T-helper 17 cell (primary cell): ENCODE measurements at regions not wholly inside any gene's neighbourhood (a gene's known extent, or its start where the extent isn't known, plus 50 kb on each side); places are given as distances from the start of the nearest gene placed in this dataset.
"Not testable (repeated sequence)": the region's sequence is repeated elsewhere in the genome, so short reads cannot be mapped to it uniquely, and the experiment has no call there.

Source experiments
- ATAC-seq: fragments of 150-1000 bp; cut with Tn5 transposase; 2 replicates; pipeline ENCODE4 v1.10.0; 2021; ENCODE audit warnings: mild to moderate bottlenecking, moderate library complexity
- DNase-seq, 3 donors: peaks; one replicate each; pipeline versions ENCODE4 v3.0.0 to v3.0.0-alpha.2; 2020 to 2021
- H3K9me3 ChIP-seq: one replicate; pipeline ENCODE4 v1.7.0; 2013; ENCODE audit warnings: low read length, mild to moderate bottlenecking; ENCODE audit not compliant: control insufficient read depth, poor library complexity, severe bottlenecking
- H3K27ac Mint-ChIP-seq: one replicate; pipeline ENCODE4 v1.8.0; 2022; ENCODE audit warnings: mild to moderate bottlenecking, moderate library complexity, mixed read lengths
- H3K27me3 Mint-ChIP-seq: one replicate; pipeline ENCODE4 v1.8.0; 2022; ENCODE audit warnings: mixed read lengths
- H3K36me3 Mint-ChIP-seq: one replicate; pipeline ENCODE4 v1.8.0; 2022; ENCODE audit warnings: low read depth, mixed read lengths
- H3K4me1 Mint-ChIP-seq: one replicate; pipeline ENCODE4 v1.8.0; 2022; ENCODE audit warnings: mild to moderate bottlenecking, mixed read lengths
- H3K4me3 Mint-ChIP-seq: one replicate; pipeline ENCODE4 v1.8.0; 2022; ENCODE audit warnings: mild to moderate bottlenecking, moderate library complexity, mixed read lengths

DNA sequence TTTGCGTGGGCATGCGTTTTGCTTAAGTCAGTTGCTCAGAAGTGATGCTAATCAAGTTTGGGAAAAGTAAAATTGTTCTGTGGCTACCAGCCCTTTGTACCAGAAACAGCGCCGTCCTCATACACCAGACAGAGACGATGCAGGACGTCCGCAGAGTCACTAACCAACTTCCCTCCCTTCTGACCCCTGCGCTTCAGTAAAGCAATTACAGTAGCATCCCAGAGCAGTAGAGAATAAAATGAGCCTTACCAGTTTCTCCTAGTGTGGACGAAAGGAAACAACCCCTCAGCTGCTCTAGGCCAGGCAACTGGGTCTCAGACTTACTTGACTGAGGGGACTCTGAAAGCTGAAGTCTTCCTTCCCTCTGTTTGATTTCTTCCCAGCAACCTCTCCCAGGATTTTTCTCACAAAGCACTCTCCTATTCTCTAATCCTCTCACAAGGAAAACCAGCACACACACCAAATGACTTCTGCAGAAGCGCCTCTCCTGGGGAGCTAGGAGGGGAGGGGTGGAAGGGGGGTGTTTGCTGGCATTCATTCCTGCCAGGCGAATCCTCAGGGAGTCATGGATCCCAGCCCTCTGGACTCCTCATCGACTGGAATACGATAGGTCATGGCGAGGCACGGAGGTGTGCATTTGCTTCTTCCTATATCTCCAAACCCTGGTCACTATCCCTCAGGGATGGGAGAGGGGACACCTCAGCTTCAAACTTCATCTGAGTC lies 56.0 kb upstream of the MID1 start:
- no peaks in the 10 kb centered on the region for H3K27me3 Mint-ChIP-seq
- no peaks in the 10 kb centered on the region for H3K4me1 Mint-ChIP-seq
- H3K36me3 Mint-ChIP-seq: no peaks in the 10 kb centered on the region
- ATAC-seq (no peak), DNase-seq (no peak)
- no peak overlapping the region for H3K27ac Mint-ChIP-seq
- H3K9me3 ChIP-seq: no peaks in the 10 kb centered on the region
- no peak overlapping the region for H3K4me3 Mint-ChIP-seq

- Mint-ChIP-seq H3K4me3 (no peak overlapping the region), H3K4me1 (no peaks in the 10 kb centered on the region), H3K36me3 (no peaks in the 10 kb centered on the region), H3K27ac (no peak overlapping the region), H3K27me3 (no peaks in the 10 kb centered on the region)
- no peaks in the 10 kb centered on the region for H3K9me3 ChIP-seq
- DNase-seq: no peak
- no peak for ATAC-seq
These were observed 57.1 kb upstream of the MID1 start for GRCh38 chrX:10677490-10677889.

DNA sequence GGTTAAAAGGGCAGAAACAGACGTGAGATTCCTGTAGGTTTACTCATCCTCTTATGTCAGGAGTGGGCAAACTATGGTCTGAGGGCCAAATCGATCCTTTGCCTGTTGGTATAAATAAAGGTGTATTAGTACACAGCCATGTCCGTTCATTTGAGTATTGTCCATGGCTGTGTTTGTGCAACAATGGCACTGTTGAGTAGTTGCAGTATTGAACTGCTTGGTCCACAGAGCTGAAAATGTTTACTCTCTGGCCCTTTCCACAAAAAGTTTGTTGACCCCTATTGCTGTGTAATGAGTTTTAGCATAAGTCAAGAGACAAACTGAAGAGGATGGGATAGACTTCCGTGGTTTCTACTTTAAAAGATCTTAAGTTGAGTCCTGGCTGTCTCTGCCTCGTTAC lies 59.0 kb upstream of the MID1 start:
- Mint-ChIP-seq H3K4me1 (no peaks in the 10 kb centered on the region), H3K27me3 (no peaks in the 10 kb centered on the region), H3K36me3 (no peaks in the 10 kb centered on the region), H3K27ac (no peak overlapping the region), H3K4me3 (no peak overlapping the region)
- H3K9me3 ChIP-seq: no peaks in the 10 kb centered on the region
- ATAC-seq (no peak), DNase-seq (no peak)

DNA sequence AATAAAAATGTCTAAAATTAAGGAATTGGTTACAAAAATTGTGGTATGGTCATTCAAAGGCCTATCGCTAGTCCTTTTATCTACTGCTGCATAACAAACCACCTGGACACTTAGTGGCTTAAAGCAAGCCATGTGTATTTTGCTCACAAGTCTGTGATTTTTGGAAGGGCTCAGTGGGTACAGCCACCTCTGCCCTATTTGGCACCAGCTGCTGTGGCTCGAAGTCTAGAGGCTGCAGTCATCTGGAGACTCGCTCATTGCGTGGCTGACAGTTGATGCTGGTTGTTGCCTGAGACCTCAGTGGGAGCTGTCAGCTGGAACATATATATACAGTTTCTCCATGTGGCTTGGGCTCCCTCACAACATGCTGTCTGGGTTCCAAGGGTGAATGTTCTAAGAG lies 60.8 kb upstream of the MID1 start:
- no peak overlapping the region for H3K27ac Mint-ChIP-seq
- H3K4me3 Mint-ChIP-seq: no peak overlapping the region

DNA sequence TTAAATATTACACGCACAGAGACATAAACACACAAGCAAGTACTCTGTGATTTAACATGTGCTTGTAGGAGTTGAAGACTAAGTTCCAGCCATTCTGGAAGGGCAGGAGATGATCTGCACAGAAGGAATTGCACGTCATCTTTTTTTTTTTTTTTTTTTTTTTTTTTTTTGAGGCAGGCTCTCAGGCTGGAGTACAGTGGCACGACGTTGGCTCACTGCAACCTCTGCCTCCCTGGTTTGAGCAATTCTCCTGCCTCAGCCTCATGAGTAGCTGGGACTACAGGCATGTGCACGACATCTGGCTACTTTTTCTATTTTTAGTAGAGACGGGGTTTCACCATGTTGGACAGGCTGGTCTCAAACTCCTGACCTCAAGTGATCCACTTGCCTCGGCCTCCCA lies 63.2 kb upstream of the MID1 start:
- H3K36me3 Mint-ChIP-seq, H3K4me1 Mint-ChIP-seq, DNase-seq, H3K9me3 ChIP-seq, ATAC-seq, H3K27ac Mint-ChIP-seq, H3K4me3 Mint-ChIP-seq, H3K27me3 Mint-ChIP-seq: not testable (repeated sequence)

More for the DNA sequence above, 60.8 kb upstream of the MID1 start:
- no peak for ATAC-seq
- H3K9me3 ChIP-seq: no peaks in the 10 kb centered on the region
- Mint-ChIP-seq H3K36me3 (no peaks in the 10 kb centered on the region), H3K4me1 (no peaks in the 10 kb centered on the region), H3K27me3 (no peaks in the 10 kb centered on the region)
- no peak for DNase-seq

- DNase-seq: no peak
- H3K27ac Mint-ChIP-seq: no peak overlapping the region
- H3K4me3 Mint-ChIP-seq: no peak overlapping the region
- no peaks in the 10 kb centered on the region for H3K4me1 Mint-ChIP-seq
- H3K36me3 Mint-ChIP-seq: no peaks in the 10 kb centered on the region
- no peaks in the 10 kb centered on the region for H3K27me3 Mint-ChIP-seq
- H3K9me3 ChIP-seq: no peaks in the 10 kb centered on the region
- no peak for ATAC-seq
These were observed 65.7 kb upstream of the MID1 start for GRCh38 chrX:10685923-10686595.

DNA sequence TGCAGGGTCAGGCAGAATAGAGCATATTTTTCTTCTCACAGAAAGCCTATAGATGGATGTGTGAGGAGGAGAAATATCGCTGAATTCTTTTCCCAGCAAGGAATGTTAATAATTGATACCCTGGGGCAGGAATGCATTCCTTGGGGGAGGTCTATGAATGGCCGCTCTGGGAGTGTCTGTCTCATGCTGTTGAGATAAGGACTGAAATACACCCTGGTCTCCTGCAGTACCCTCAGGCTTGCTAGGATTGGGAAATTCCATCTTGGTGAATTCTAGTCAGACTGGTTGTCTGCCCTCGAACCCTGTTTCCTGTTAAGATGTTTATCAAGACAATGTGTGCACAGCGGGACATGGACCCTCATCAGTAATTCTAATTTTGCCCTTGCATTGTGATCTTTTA lies 71.4 kb upstream of the MID1 start:
- not testable (repeated sequence) for ATAC-seq, H3K27ac Mint-ChIP-seq, H3K4me1 Mint-ChIP-seq

GRCh38 chrX:10697616-10698317 lies 77.4 kb upstream of the MID1 start:
- peaks cover 5% of the 10 kb centered on the region for H3K27me3 Mint-ChIP-seq
- no peaks in the 10 kb centered on the region for H3K36me3 Mint-ChIP-seq
- ATAC-seq (no peak), DNase-seq (no peak)
- H3K27ac Mint-ChIP-seq: no peak overlapping the region
- no peak overlapping the region for H3K4me3 Mint-ChIP-seq
- H3K9me3 ChIP-seq: no peaks in the 10 kb centered on the region
- no peaks in the 10 kb centered on the region for H3K4me1 Mint-ChIP-seq

More for the DNA sequence above, 71.4 kb upstream of the MID1 start:
- not testable (repeated sequence) for H3K9me3 ChIP-seq, H3K27me3 Mint-ChIP-seq, DNase-seq, H3K4me3 Mint-ChIP-seq, H3K36me3 Mint-ChIP-seq

- H3K4me3 Mint-ChIP-seq: no peak overlapping the region
- no peaks in the 10 kb centered on the region for H3K36me3 Mint-ChIP-seq
- DNase-seq (no peak), ATAC-seq (no peak)
- H3K9me3 ChIP-seq: no peaks in the 10 kb centered on the region
- no peak overlapping the region for H3K27ac Mint-ChIP-seq
- peaks cover 5% of the 10 kb centered on the region for H3K27me3 Mint-ChIP-seq
- no peaks in the 10 kb centered on the region for H3K4me1 Mint-ChIP-seq
These were observed 77.9 kb upstream of the MID1 start for GRCh38 chrX:10698318-10698640.

DNA sequence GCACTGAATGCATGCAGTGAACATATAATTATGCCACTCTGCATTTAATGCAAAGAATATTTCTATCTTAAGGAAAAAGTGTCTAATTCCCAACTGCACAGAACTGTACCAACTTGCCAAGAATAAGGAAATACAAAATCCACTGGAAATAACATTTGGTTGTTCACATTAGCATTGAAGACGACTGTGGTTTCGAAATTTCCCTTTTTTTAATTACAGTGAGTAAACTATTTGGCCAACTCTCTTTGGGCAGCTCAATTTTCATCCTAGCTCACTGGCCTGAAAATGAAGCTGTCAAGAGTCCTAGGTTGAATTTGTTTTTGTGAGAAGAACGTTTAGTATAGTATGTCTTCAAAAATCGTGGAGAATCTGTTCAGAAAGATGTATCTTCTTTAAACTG lies 81.6 kb upstream of the MID1 start:
- ATAC-seq (no peak), DNase-seq (no peak)
- Mint-ChIP-seq H3K36me3 (no peaks in the 10 kb centered on the region), H3K4me1 (no peaks in the 10 kb centered on the region), H3K27me3 (peaks cover 5% of the 10 kb centered on the region), H3K4me3 (no peak overlapping the region), H3K27ac (no peak overlapping the region)
- no peaks in the 10 kb centered on the region for H3K9me3 ChIP-seq

DNA sequence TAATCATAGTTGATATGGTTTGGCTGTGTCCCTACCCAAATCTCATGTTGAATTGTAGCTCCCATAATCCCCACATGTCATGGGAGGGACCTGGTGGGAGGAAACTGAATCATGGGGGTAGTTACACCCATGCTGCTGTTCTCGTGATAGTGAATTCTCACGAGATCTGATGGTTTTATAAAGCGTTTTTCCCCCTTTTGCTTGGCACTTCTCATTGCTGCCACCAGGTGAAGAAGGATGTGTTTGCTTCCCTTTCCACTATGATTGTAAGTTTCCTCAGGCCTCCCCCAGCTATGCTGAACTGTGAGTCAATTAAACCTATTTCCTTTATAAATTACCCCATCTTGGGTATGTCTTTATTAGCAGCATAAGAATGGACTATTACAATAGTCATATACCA lies 86.0 kb upstream of the MID1 start:
- not testable (repeated sequence) for H3K27ac Mint-ChIP-seq, H3K4me1 Mint-ChIP-seq, ATAC-seq, H3K36me3 Mint-ChIP-seq, H3K4me3 Mint-ChIP-seq, H3K9me3 ChIP-seq, DNase-seq, H3K27me3 Mint-ChIP-seq

- Mint-ChIP-seq H3K36me3 (no peaks in the 10 kb centered on the region), H3K4me1 (no peaks in the 10 kb centered on the region), H3K4me3 (no peak overlapping the region), H3K27ac (no peak overlapping the region), H3K27me3 (no peaks in the 10 kb centered on the region)
- DNase-seq (no peak), ATAC-seq (no peak)
- no peaks in the 10 kb centered on the region for H3K9me3 ChIP-seq
These were observed 87.4 kb upstream of the MID1 start for GRCh38 chrX:10707773-10708172.

DNA sequence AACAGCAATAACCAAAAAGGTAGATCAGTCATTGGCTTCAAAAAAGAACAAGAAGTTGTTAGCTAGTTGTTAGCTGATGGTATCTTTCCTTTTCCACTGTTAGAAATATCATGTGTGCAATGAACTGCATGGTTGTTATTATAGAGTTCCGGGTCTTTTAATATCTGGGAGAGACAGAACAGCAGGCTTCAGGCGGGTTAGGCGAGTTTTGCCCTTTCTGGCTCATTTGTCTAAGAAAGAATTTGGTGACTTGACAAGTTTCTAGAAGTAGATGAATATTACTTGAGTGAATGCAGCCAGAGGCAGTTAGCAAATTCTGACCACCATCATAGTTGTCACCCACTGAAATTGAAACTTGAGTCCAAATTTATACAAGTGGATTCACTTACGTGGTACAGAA lies 88.9 kb upstream of the MID1 start:
- ATAC-seq: no peak
- DNase-seq: no peak
- H3K27ac Mint-ChIP-seq: no peak overlapping the region
- H3K36me3 Mint-ChIP-seq: no peaks in the 10 kb centered on the region
- H3K9me3 ChIP-seq: no peaks in the 10 kb centered on the region
- H3K27me3 Mint-ChIP-seq: no peaks in the 10 kb centered on the region
- H3K4me1 Mint-ChIP-seq: no peaks in the 10 kb centered on the region
- no peak overlapping the region for H3K4me3 Mint-ChIP-seq

GRCh38 chrX:10714531-10714930 lies 94.1 kb upstream of the MID1 start:
- Mint-ChIP-seq H3K27ac (no peak overlapping the region), H3K27me3 (no peaks in the 10 kb centered on the region), H3K36me3 (no peaks in the 10 kb centered on the region), H3K4me3 (no peak overlapping the region), H3K4me1 (no peaks in the 10 kb centered on the region)
- ATAC-seq (no peak), DNase-seq (no peak)
- no peaks in the 10 kb centered on the region for H3K9me3 ChIP-seq
